Astrocyte (in vitro differentiated cells and primary cell): ENCODE measurements at regions not wholly inside any gene's neighbourhood (a gene's known extent, or its start where the extent isn't known, plus 50 kb on each side); places are given as distances from the start of the nearest gene placed in this dataset.

Experiments
- DNase-seq: peaks from one replicate; pipeline ENCODE4 v3.0.0-alpha.2; 2010; ENCODE audit warnings: low read depth
- FAIRE-seq: peaks from 2 replicates; lab custom pipeline; 2011; peaks lifted over from hg19 to GRCh38; lab: Jason Lieb, UNC
- H2AFZ ChIP-seq: 2 replicates; pipeline ENCODE4 v1.6.0; 2012; ENCODE audit warnings: low read depth, low read length, inconsistent platforms
- H3K27ac ChIP-seq: 2 replicates; pipeline ENCODE4 v1.5.1; 2011; ENCODE audit warnings: low read depth, low read length, inconsistent platforms
- H3K27me3 ChIP-seq: 2 replicates; pipeline ENCODE4 v1.6.0; 2011; ENCODE audit warnings: low read length, inconsistent platforms; ENCODE audit not compliant: insufficient read depth
- H3K36me3 ChIP-seq: 2 replicates; pipeline ENCODE4 v1.5.1; 2011; ENCODE audit warnings: low read length, inconsistent platforms; ENCODE audit not compliant: insufficient read depth
- H3K4me1 ChIP-seq: 2 replicates; pipeline ENCODE4 v1.5.1; 2011; ENCODE audit warnings: low read length, inconsistent platforms; ENCODE audit not compliant: insufficient read depth
- H3K4me2 ChIP-seq: 2 replicates; pipeline ENCODE4 v1.6.0; 2012; ENCODE audit warnings: low read length, inconsistent platforms
- H3K4me3 ChIP-seq: 2 replicates; pipeline ENCODE4 v1.5.1; 2011; ENCODE audit warnings: low read depth, mild to moderate bottlenecking, low read length, inconsistent platforms; ENCODE audit not compliant: insufficient read depth
- H3K79me2 ChIP-seq: 2 replicates; pipeline ENCODE4 v1.6.0; 2012; ENCODE audit warnings: mild to moderate bottlenecking, low read length, inconsistent platforms; ENCODE audit not compliant: insufficient read depth
- H3K9ac ChIP-seq: 2 replicates; pipeline ENCODE4 v1.6.0; 2012; ENCODE audit warnings: mild to moderate bottlenecking, low read length, inconsistent platforms
- H3K9me3 ChIP-seq: 2 replicates; pipeline ENCODE4 v1.5.1; 2012; ENCODE audit warnings: low read depth, mild to moderate bottlenecking, low read length, inconsistent platforms; ENCODE audit not compliant: insufficient read depth
- H4K20me1 ChIP-seq: 2 replicates; pipeline ENCODE4 v1.6.0; 2012; ENCODE audit warnings: low read length, inconsistent platforms; ENCODE audit not compliant: insufficient read depth
- H3K27ac Mint-ChIP-seq: one replicate; pipeline ENCODE4 v1.8.0; 2021; ENCODE audit warnings: mild to moderate bottlenecking, mixed read lengths; ENCODE audit not compliant: unreplicated experiment
- H3K27me3 Mint-ChIP-seq: one replicate; pipeline ENCODE4 v1.8.0; 2021; ENCODE audit warnings: low read depth, mixed read lengths; ENCODE audit not compliant: unreplicated experiment
- H3K36me3 Mint-ChIP-seq: one replicate; pipeline ENCODE4 v1.8.0; 2021; ENCODE audit warnings: low read depth, mixed read lengths; ENCODE audit not compliant: unreplicated experiment
- H3K4me1 Mint-ChIP-seq: one replicate; pipeline ENCODE4 v1.8.0; 2021; ENCODE audit warnings: low read depth, mixed read lengths; ENCODE audit not compliant: unreplicated experiment
- H3K4me3 Mint-ChIP-seq: one replicate; pipeline ENCODE4 v1.8.0; 2021; ENCODE audit warnings: mild to moderate bottlenecking, moderate library complexity, mixed read lengths; ENCODE audit not compliant: unreplicated experiment
- H3K9me3 Mint-ChIP-seq: one replicate; pipeline ENCODE4 v1.8.0; 2021; ENCODE audit warnings: mild to moderate bottlenecking, mixed read lengths; ENCODE audit not compliant: unreplicated experiment
- CTCF ChIP-seq: IDR thresholded peaks from 2 replicates; pipeline ENCODE4 v1.5.1; 2011; ENCODE audit warnings: low read depth, mild to moderate bottlenecking, inconsistent platforms, low read length, moderate library complexity; ENCODE audit not compliant: insufficient read depth
- EZH2 ChIP-seq: IDR thresholded peaks from 2 replicates; pipeline ENCODE4 v1.6.1; 2012; ENCODE audit warnings: mild to moderate bottlenecking, low read length, inconsistent platforms; ENCODE audit not compliant: insufficient read depth

GRCh38 chr10:120005207-120006201 is 113.0 kb downstream of the SEC23IP start:
- no peaks in the 10 kb centered on the region for H3K27me3 ChIP-seq
- no peaks in the 10 kb centered on the region for H3K79me2 ChIP-seq
- H3K4me3 ChIP-seq, result no peak overlapping the region
- H4K20me1 ChIP-seq, result no peaks in the 10 kb centered on the region
- TF ChIP-seq CTCF, result no peak
- no peak for TF ChIP-seq EZH2
- peak overlapping the region; percentile 46 for H2AFZ ChIP-seq
- peak; percentile 20 for DNase-seq
- no peaks in the 10 kb centered on the region for H3K9me3 ChIP-seq
- Mint-ChIP-seq H3K27me3 (peaks cover 5% of the 10 kb centered on the region), H3K36me3 (no peaks in the 10 kb centered on the region), H3K9me3 (peaks cover 2% of the 10 kb centered on the region), H3K4me3 (no peak overlapping the region), H3K27ac (no peak overlapping the region), H3K4me1 (no peaks in the 10 kb centered on the region)
- no peaks in the 10 kb centered on the region for H3K4me1 ChIP-seq
- no peak overlapping the region for H3K27ac ChIP-seq
- no peaks in the 10 kb centered on the region for H3K36me3 ChIP-seq
- FAIRE-seq, result no peak
- H3K9ac ChIP-seq, result no peak overlapping the region
- peak overlapping the region; percentile 47 for H3K4me2 ChIP-seq

GRCh38 chr10:120007261-120007660 is 114.7 kb downstream of the SEC23IP start:
- Mint-ChIP-seq H3K36me3 (no peaks in the 10 kb centered on the region), H3K27ac (no peak overlapping the region), H3K27me3 (peaks cover 5% of the 10 kb centered on the region), H3K9me3 (peaks cover 2% of the 10 kb centered on the region), H3K4me3 (no peak overlapping the region), H3K4me1 (no peaks in the 10 kb centered on the region)
- Histone ChIP-seq H3K79me2 (no peaks in the 10 kb centered on the region), H3K36me3 (no peaks in the 10 kb centered on the region), H3K27ac (no peak overlapping the region), H3K9me3 (no peaks in the 10 kb centered on the region), H4K20me1 (no peaks in the 10 kb centered on the region), H3K27me3 (peaks cover 6% of the 10 kb centered on the region), H3K4me3 (no peak overlapping the region), H2AFZ (no peak overlapping the region), H3K4me2 (no peak overlapping the region), H3K9ac (no peak overlapping the region), H3K4me1 (no peaks in the 10 kb centered on the region)
- no peak for FAIRE-seq
- TF ChIP-seq EZH2, result no peak
- no peak for TF ChIP-seq CTCF
- no peak for DNase-seq
